Body of pancreas (tissue), 4 donors: ENCODE measurements at regions not wholly inside any gene's neighbourhood (a gene's known extent, or its start where the extent isn't known, plus 50 kb on each side); places are given as distances from the start of the nearest gene placed in this dataset.

Source experiments
- POLR2A ChIP-seq, 3 donors: fragments of 450-650 bp; IDR thresholded peaks; one replicate each; pipeline ENCODE4 v1.6.1; 2016; ENCODE audit warnings: antibody characterized with exemption in 3 of 3, mild to moderate bottlenecking in 2 of 3
- TF ChIP-seq, protein P1 (sequence below), 7 experiments: fragments of 450-650 bp in 4 of 7; fragments of 200-600 bp in 3 of 7; sonication (generic) in 3 of 7; IDR thresholded peaks; one replicate each; pipeline ENCODE4 v1.5.1; 2016 to 2019; ENCODE audit warnings: antibody characterized with exemption in 7 of 7

DNA sequence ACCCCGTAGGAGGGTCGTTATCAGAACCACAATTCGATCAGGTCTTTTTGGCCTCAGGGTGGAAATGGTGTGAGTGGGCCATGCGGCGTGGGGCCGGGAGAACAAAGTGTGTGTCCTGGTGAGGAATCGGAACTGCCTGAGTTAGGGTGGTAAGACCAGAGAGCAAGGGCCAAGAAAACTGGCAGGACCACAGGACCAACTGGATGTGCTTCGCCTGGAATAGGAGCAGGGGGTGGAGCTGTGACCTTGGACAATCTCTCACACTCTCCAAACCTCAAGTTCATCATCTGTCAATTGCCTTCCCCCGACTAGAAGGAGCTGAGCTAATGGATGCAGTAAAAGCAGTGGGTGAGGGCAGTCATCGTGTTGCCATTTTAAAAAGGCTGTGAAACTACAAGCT is 59.5 kb downstream of the NAV1 start:
- TF ChIP-seq, protein P1, sequence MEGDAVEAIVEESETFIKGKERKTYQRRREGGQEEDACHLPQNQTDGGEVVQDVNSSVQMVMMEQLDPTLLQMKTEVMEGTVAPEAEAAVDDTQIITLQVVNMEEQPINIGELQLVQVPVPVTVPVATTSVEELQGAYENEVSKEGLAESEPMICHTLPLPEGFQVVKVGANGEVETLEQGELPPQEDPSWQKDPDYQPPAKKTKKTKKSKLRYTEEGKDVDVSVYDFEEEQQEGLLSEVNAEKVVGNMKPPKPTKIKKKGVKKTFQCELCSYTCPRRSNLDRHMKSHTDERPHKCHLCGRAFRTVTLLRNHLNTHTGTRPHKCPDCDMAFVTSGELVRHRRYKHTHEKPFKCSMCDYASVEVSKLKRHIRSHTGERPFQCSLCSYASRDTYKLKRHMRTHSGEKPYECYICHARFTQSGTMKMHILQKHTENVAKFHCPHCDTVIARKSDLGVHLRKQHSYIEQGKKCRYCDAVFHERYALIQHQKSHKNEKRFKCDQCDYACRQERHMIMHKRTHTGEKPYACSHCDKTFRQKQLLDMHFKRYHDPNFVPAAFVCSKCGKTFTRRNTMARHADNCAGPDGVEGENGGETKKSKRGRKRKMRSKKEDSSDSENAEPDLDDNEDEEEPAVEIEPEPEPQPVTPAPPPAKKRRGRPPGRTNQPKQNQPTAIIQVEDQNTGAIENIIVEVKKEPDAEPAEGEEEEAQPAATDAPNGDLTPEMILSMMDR (IDR thresholded peaks at IDR 0.05): no peak
- no peak for TF ChIP-seq POLR2A (IDR thresholded peaks at IDR 0.05)
